Kidney epithelial cell (primary cell): ENCODE measurements at regions not wholly inside any gene's neighbourhood (a gene's known extent, or its start where the extent isn't known, plus 50 kb on each side); places are given as distances from the start of the nearest gene placed in this dataset.

Experiments used
- DNase-seq: peaks from one replicate; pipeline ENCODE4 v3.0.0-alpha.2; 2010; ENCODE audit warnings: low read depth
- H3K27me3 ChIP-seq: 2 replicates; pipeline ENCODE4 v1.6.0; 2011; ENCODE audit warnings: low read length; ENCODE audit not compliant: control insufficient read depth, insufficient read depth
- H3K36me3 ChIP-seq: 2 replicates; pipeline ENCODE4 v1.5.1; 2011; ENCODE audit warnings: low read length; ENCODE audit not compliant: control insufficient read depth, insufficient read depth
- H3K4me3 ChIP-seq: 2 replicates; pipeline ENCODE4 v1.5.1; 2011; ENCODE audit warnings: low read depth, mild to moderate bottlenecking, control low read depth, low read length
- CTCF ChIP-seq: IDR thresholded peaks from 2 replicates; pipeline ENCODE4 v1.5.1; 2011; ENCODE audit warnings: mild to moderate bottlenecking, moderate library complexity, low read length, control low read depth, inconsistent platforms; ENCODE audit not compliant: insufficient read depth, poor library complexity, severe bottlenecking

GRCh38 chr2:208545403-208546042 lies 138.9 kb downstream of the PTH2R start:
- DNase-seq, result no peak
- no peak for TF ChIP-seq CTCF
- Histone ChIP-seq H3K36me3 (no peaks in the 10 kb centered on the region), H3K27me3 (no peaks in the 10 kb centered on the region), H3K4me3 (no peak overlapping the region)

- Histone ChIP-seq H3K36me3 (no peaks in the 10 kb centered on the region), H3K4me3 (no peak overlapping the region), H3K27me3 (no peaks in the 10 kb centered on the region)
- no peak for TF ChIP-seq CTCF
- DNase-seq, result no peak
Measured at GRCh38 chr2:208546107-208546506, 139.5 kb downstream of the PTH2R start.

GRCh38 chr2:208546860-208547650 lies 140.5 kb downstream of the PTH2R start:
- TF ChIP-seq CTCF, result no peak
- Histone ChIP-seq H3K36me3 (no peaks in the 10 kb centered on the region), H3K27me3 (no peaks in the 10 kb centered on the region), H3K4me3 (no peak overlapping the region)
- no peak for DNase-seq

- Histone ChIP-seq H3K27me3 (no peaks in the 10 kb centered on the region), H3K4me3 (no peak overlapping the region), H3K36me3 (no peaks in the 10 kb centered on the region)
- DNase-seq, result no peak
- TF ChIP-seq CTCF, result no peak
Measured at GRCh38 chr2:208548700-208549099, 142.1 kb downstream of the PTH2R start.

GRCh38 chr2:208549546-208550158 lies 143.1 kb downstream of the PTH2R start:
- no peak for TF ChIP-seq CTCF
- Histone ChIP-seq H3K4me3 (no peak overlapping the region), H3K36me3 (no peaks in the 10 kb centered on the region), H3K27me3 (no peaks in the 10 kb centered on the region)
- DNase-seq, result no peak
